GM12878 (cell line): ENCODE measurements at regions not wholly inside any gene's neighbourhood (a gene's known extent, or its start where the extent isn't known, plus 50 kb on each side); places are given as distances from the start of the nearest gene placed in this dataset.

Experiments used
- ATAC-seq: fragments of 200-7000 bp; cut with Tn5 transposase; 3 replicates; pipeline ENCODE4 v1.9.1; 2020; ENCODE audit warnings: mild to moderate bottlenecking, moderate library complexity
- BruUV-seq: library from RNA; stranded (reverse); fragments of 400-500 nt; replicated peaks from 2 replicates; lab custom pipeline; 2021; lab: Mats Ljungman, UMichigan
- CTCF ChIA-PET: fragments of 300-600 bp; sonication (Branson Sonifier 250); formaldehyde crosslinking; extraction: SDS; loops from one replicate; lab custom pipeline; 2021; ENCODE audit warnings: inconsistent platforms; lab: Yijun Ruan, JAX
- POLR2A ChIA-PET: fragments of 350-600 bp; formaldehyde crosslinking; extraction: SDS; loops from one replicate; lab custom pipeline; 2021; ENCODE audit warnings: inconsistent platforms; lab: Charles Lee
- RAD21 ChIA-PET: fragments of 300-600 bp; sonication (Branson Sonifier 250); formaldehyde crosslinking; loops from one replicate; lab custom pipeline; 2023; ENCODE audit warnings: antibody characterized with exemption; ENCODE audit not compliant: unreplicated experiment; lab: Charles Lee
- SMC1A ChIA-PET: fragments of 300-600 bp; sonication (Branson Sonifier 250); formaldehyde crosslinking; loops from one replicate; lab custom pipeline; 2023; ENCODE audit not compliant: unreplicated experiment, uncharacterized antibody; lab: Charles Lee
- DNase-seq: peaks from one replicate; pipeline ENCODE4 v3.0.0-alpha.2; 2011; ENCODE audit warnings: low read depth, low spot score
- FAIRE-seq: peaks from 3 replicates; lab custom pipeline; 2011; peaks lifted over from hg19 to GRCh38; lab: Jason Lieb, UNC
- H2AFZ ChIP-seq: 2 replicates; pipeline ENCODE4 v1.6.0; 2011; ENCODE audit warnings: low read depth, low read length, control low read depth; ENCODE audit not compliant: control insufficient read depth
- H3K27ac ChIP-seq: 2 replicates; pipeline ENCODE4 v1.5.1; 2011; ENCODE audit warnings: control low read depth; ENCODE audit not compliant: control insufficient read depth, insufficient read depth
- H3K27me3 ChIP-seq, 2 experiments: replicated peaks in 1 of 2; 2 replicates each; pipeline versions ENCODE4 v1.6.0 to v1.6.1; 2011; ENCODE audit warnings: low read length in 1 of 2; ENCODE audit not compliant: control insufficient read depth in 2 of 2, insufficient read depth in 2 of 2
- H3K36me3 ChIP-seq, 2 experiments: 2 replicates each; pipeline ENCODE4 v1.5.1; 2011; ENCODE audit warnings: low read length in 1 of 2; ENCODE audit not compliant: control insufficient read depth in 2 of 2, insufficient read depth in 2 of 2
- H3K4me1 ChIP-seq: 2 replicates; pipeline ENCODE4 v1.6.1; 2011; ENCODE audit warnings: mild to moderate bottlenecking, low read length, moderate library complexity, mixed read lengths; ENCODE audit not compliant: control insufficient read depth, insufficient read depth
- H3K4me2 ChIP-seq: 2 replicates; pipeline ENCODE4 v1.6.0; 2011; ENCODE audit warnings: control low read depth; ENCODE audit not compliant: control insufficient read depth, insufficient read depth
- H3K4me3 ChIP-seq: fragments of 200-600 bp; sonication (generic); 2 replicates; pipeline ENCODE4 v1.5.1; 2016
- H3K79me2 ChIP-seq: 2 replicates; pipeline ENCODE4 v1.6.0; 2011; ENCODE audit warnings: low read length; ENCODE audit not compliant: control insufficient read depth, insufficient read depth
- H3K9ac ChIP-seq: 2 replicates; pipeline ENCODE4 v1.8.0; 2011; ENCODE audit warnings: low read length, control low read depth, mixed read lengths; ENCODE audit not compliant: control insufficient read depth, insufficient read depth
- H3K9me3 ChIP-seq: replicated peaks from 3 replicates; pipeline ENCODE4 v1.5.1; 2011; ENCODE audit warnings: mild to moderate bottlenecking, low read length; ENCODE audit not compliant: control insufficient read depth, insufficient read depth
- H4K20me1 ChIP-seq: 2 replicates; pipeline ENCODE4 v1.6.0; 2011; ENCODE audit not compliant: control insufficient read depth, insufficient read depth
- ATF7 ChIP-seq: fragments of 450-650 bp; IDR thresholded peaks from 2 replicates; pipeline ENCODE4 v1.6.1; 2016; ENCODE audit warnings: low read depth, mild to moderate bottlenecking
- CHD1 ChIP-seq: IDR thresholded peaks from 2 replicates; pipeline ENCODE4 v1.6.1; 2012; ENCODE audit warnings: low read depth, low read length, improper control_type of control experiment
- EGR1 ChIP-seq, 2 experiments: IDR thresholded peaks; 1 replicate in 1 of 2; 2 replicates in 1 of 2; pipeline ENCODE4 v1.6.1; 2011 to 2012; ENCODE audit warnings: low read depth in 2 of 2, low read length in 2 of 2, borderline replicate concordance in 1 of 2, mild to moderate bottlenecking in 1 of 2, moderate library complexity in 1 of 2
- GABPA ChIP-seq: IDR thresholded peaks from 2 replicates; pipeline ENCODE4 v1.6.1; 2014; ENCODE audit warnings: antibody characterized with exemption, low read depth, mild to moderate bottlenecking, inconsistent platforms
- HDAC6 ChIP-seq: fragments of 200-600 bp; sonication (generic); IDR thresholded peaks from one replicate; pipeline ENCODE4 v1.8.0; 2017; ENCODE audit warnings: antibody characterized with exemption; ENCODE audit not compliant: unreplicated experiment
- HDGF ChIP-seq: fragments of 450-650 bp; IDR thresholded peaks from 2 replicates; pipeline ENCODE4 v1.6.1; 2016; ENCODE audit warnings: antibody characterized with exemption
- JUND ChIP-seq: IDR thresholded peaks from 2 replicates; pipeline ENCODE4 v1.6.1; 2012; ENCODE audit warnings: low read depth, mild to moderate bottlenecking, low read length, improper control_type of control experiment, moderate library complexity
- KDM1A ChIP-seq: fragments of 200-600 bp; sonication (generic); IDR thresholded peaks from 2 replicates; pipeline ENCODE4 v1.6.1; 2016; ENCODE audit warnings: borderline replicate concordance
- NFIC ChIP-seq: IDR thresholded peaks from 2 replicates; pipeline ENCODE4 v1.6.1; 2012; ENCODE audit warnings: low read depth, mild to moderate bottlenecking, inconsistent platforms, low read length, moderate library complexity
- PAX8 ChIP-seq: fragments of 450-650 bp; IDR thresholded peaks from 2 replicates; pipeline ENCODE4 v1.6.1; 2017; ENCODE audit warnings: mild to moderate bottlenecking, moderate library complexity
- POLR2AphosphoS2 ChIP-seq: IDR thresholded peaks from 2 replicates; pipeline ENCODE4 v1.6.1; 2011; ENCODE audit warnings: low read depth, mild to moderate bottlenecking, low read length, improper control_type of control experiment, moderate library complexity
- RCOR1 ChIP-seq: conservative IDR thresholded peaks from 2 replicates; pipeline ENCODE4 v1.6.1; 2012; ENCODE audit warnings: low read depth, low read length, improper control_type of control experiment
- SMAD5 ChIP-seq: IDR thresholded peaks from 2 replicates; pipeline ENCODE4 v1.6.1; 2016; ENCODE audit warnings: antibody characterized with exemption, low read depth
- TCF7 ChIP-seq: IDR thresholded peaks from 2 replicates; pipeline ENCODE4 v1.6.1; 2014; ENCODE audit warnings: antibody characterized with exemption, borderline replicate concordance
- WGBS: methylation state at CpG from one replicate; pipeline ENCODE4 v1.1.6; 2016; ENCODE audit warnings: low lambda C conversion rate; ENCODE audit not compliant: insufficient replicate concordance, insufficient coverage; ENCODE audit errors: missing lambda C conversion rate; 5-methylcytosine and 5-hydroxymethylcytosine counted together
- in situ Hi-C: fragments of 300-500 bp; cut with MboI; formaldehyde crosslinking; loops from 9 replicates; pipeline ENCODE4 v1.14.3; 2018; ENCODE audit warnings: mixed read lengths
- intact Hi-C: fragments of 100-400 bp; cut with micrococcal nuclease; formaldehyde crosslinking; loops from one replicate; pipeline ENCODE4 v1.14.2; 2022; ENCODE audit not compliant: unreplicated experiment
- TF ChIP-seq, protein P1 (sequence below): fragments of 150-350 bp; IDR thresholded peaks from 2 replicates; pipeline ENCODE4 v1.6.1; 2014; ENCODE audit warnings: mild to moderate bottlenecking, low read depth, low read length
- TF ChIP-seq, protein P2 (sequence below): fragments of 150-350 bp; IDR thresholded peaks from 2 replicates; pipeline ENCODE4 v1.6.1; 2016; ENCODE audit warnings: low read depth, low read length

DNA sequence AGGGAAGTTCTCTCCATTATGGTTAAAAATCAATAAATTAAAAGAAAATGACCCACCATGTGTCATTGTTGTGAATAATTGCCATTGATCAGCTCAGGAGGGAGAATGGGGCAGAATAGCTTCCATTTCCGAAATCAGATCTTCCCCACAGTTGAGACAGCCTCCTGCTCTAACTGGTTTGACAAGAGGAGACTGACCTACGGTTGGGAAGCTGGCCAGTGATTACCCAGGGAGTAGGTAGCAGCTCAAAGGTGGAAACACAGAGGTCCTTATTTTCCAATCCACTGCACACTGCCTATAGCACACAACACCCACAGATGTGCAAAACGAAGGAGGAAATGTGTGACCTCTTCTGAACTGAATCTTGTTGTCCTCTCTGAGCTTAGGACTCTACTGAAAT lies 69.0 kb upstream of the DAPK1 start (continued):
- TF ChIP-seq NFIC = no peak

DNA sequence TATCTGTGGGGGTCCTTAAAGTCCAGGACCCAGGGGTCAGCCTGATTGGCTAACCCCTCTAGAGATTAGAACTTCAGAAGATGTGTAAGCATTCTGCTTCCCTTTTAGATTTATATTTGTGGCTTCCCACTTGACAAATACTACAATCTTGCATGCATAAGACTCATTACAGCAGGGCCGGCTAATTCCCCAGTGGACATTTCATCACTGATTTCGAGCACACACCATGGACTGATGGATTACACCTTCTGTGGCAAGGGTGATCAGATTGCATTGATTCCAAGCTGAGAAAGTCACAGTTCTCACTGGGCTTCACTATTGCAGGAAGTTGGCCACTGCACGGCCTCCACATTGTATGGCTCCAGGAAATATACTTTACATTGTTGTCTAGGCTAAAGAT lies 65.8 kb upstream of the DAPK1 start:
- SMC1A ChIA-PET = no interaction called here
- BruUV-seq = no TSS peak
- Histone ChIP-seq H3K4me1 (no peaks in the 10 kb centered on the region), H2AFZ (no peak overlapping the region), H3K27ac (no peak overlapping the region), H3K4me3 (no peak overlapping the region), H3K9me3 (no peaks in the 10 kb centered on the region), H3K9ac (no peak overlapping the region), H3K27me3 (no peaks in the 10 kb centered on the region), H3K79me2 (no peaks in the 10 kb centered on the region), H4K20me1 (no peaks in the 10 kb centered on the region), H3K4me2 (no peak overlapping the region), H3K36me3 (no peaks in the 10 kb centered on the region)
- POLR2A ChIA-PET = no interaction called here
- intact Hi-C loops (no loop called here), in situ Hi-C loops (no loop called here)
- TF ChIP-seq ATF7 = no peak
- no peak for TF ChIP-seq GABPA
- TF ChIP-seq, protein P1, sequence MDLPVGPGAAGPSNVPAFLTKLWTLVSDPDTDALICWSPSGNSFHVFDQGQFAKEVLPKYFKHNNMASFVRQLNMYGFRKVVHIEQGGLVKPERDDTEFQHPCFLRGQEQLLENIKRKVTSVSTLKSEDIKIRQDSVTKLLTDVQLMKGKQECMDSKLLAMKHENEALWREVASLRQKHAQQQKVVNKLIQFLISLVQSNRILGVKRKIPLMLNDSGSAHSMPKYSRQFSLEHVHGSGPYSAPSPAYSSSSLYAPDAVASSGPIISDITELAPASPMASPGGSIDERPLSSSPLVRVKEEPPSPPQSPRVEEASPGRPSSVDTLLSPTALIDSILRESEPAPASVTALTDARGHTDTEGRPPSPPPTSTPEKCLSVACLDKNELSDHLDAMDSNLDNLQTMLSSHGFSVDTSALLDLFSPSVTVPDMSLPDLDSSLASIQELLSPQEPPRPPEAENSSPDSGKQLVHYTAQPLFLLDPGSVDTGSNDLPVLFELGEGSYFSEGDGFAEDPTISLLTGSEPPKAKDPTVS = no peak
- no peak for TF ChIP-seq CHD1
- no peak for TF ChIP-seq EGR1 (IDR thresholded peaks at IDR 0.05; ENCODE audit: borderline replicate concordance in 1 of 2, low read depth in 2 of 2, low read length in 2 of 2)
- TF ChIP-seq RCOR1 = no peak
- TF ChIP-seq SMAD5 = no peak
- no peak for TF ChIP-seq PAX8
- no peak for TF ChIP-seq JUND
- no peak for TF ChIP-seq TCF7
- no peak for TF ChIP-seq HDAC6
- TF ChIP-seq POLR2AphosphoS2 = no peak
- no peak for TF ChIP-seq HDGF
- TF ChIP-seq, protein P2, sequence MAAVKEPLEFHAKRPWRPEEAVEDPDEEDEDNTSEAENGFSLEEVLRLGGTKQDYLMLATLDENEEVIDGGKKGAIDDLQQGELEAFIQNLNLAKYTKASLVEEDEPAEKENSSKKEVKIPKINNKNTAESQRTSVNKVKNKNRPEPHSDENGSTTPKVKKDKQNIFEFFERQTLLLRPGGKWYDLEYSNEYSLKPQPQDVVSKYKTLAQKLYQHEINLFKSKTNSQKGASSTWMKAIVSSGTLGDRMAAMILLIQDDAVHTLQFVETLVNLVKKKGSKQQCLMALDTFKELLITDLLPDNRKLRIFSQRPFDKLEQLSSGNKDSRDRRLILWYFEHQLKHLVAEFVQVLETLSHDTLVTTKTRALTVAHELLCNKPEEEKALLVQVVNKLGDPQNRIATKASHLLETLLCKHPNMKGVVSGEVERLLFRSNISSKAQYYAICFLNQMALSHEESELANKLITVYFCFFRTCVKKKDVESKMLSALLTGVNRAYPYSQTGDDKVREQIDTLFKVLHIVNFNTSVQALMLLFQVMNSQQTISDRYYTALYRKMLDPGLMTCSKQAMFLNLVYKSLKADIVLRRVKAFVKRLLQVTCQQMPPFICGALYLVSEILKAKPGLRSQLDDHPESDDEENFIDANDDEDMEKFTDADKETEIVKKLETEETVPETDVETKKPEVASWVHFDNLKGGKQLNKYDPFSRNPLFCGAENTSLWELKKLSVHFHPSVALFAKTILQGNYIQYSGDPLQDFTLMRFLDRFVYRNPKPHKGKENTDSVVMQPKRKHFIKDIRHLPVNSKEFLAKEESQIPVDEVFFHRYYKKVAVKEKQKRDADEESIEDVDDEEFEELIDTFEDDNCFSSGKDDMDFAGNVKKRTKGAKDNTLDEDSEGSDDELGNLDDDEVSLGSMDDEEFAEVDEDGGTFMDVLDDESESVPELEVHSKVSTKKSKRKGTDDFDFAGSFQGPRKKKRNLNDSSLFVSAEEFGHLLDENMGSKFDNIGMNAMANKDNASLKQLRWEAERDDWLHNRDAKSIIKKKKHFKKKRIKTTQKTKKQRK = no peak
- no peak for TF ChIP-seq KDM1A
- RAD21 ChIA-PET = no interaction called here
- no peak for FAIRE-seq
- CTCF ChIA-PET = interaction anchor here (0.8 kb wide), 1 partner anchor 34 kb away, joined by 3 read pairs; no protein-coding TSS in a partner anchor
- no peak for ATAC-seq
- WGBS = 37% methylated on average over 3 of the region's 3 CpGs
- no peak for DNase-seq
